Ishikawa (cell line): ENCODE measurements at regions not wholly inside any gene's neighbourhood (a gene's known extent, or its start where the extent isn't known, plus 50 kb on each side); places are given as distances from the start of the nearest gene placed in this dataset.

Experiments
- CEBPB ChIP-seq: IDR thresholded peaks from 2 replicates; pipeline ENCODE4 v1.6.1; 2012
- CREB1 ChIP-seq: IDR thresholded peaks from 2 replicates; pipeline ENCODE4 v1.6.1; 2012; ENCODE audit warnings: low read depth
- EGR1 ChIP-seq: IDR thresholded peaks from 2 replicates; pipeline ENCODE4 v1.6.1; 2012
- EP300 ChIP-seq: IDR thresholded peaks from 2 replicates; pipeline ENCODE4 v1.6.1; 2012; ENCODE audit warnings: borderline replicate concordance
- FOXM1 ChIP-seq: IDR thresholded peaks from 2 replicates; pipeline ENCODE4 v1.6.1; 2012; ENCODE audit warnings: low read depth, borderline replicate concordance
- NFIC ChIP-seq: IDR thresholded peaks from 2 replicates; pipeline ENCODE4 v1.6.1; 2012
- RAD21 ChIP-seq: IDR thresholded peaks from 2 replicates; pipeline ENCODE4 v1.6.1; 2012; ENCODE audit warnings: low read depth
- TAF1 ChIP-seq: IDR thresholded peaks from 2 replicates; pipeline ENCODE4 v1.6.1; 2012; ENCODE audit warnings: low read depth, mild to moderate bottlenecking
- TCF12 ChIP-seq: IDR thresholded peaks from 2 replicates; pipeline ENCODE4 v1.6.1; 2012; ENCODE audit warnings: low read depth
- TEAD4 ChIP-seq: IDR thresholded peaks from 2 replicates; pipeline ENCODE4 v1.6.1; 2012
- YY1 ChIP-seq: IDR thresholded peaks from 2 replicates; pipeline ENCODE4 v1.6.1; 2012; ENCODE audit warnings: low read depth
- ZBTB7A ChIP-seq: IDR thresholded peaks from 2 replicates; pipeline ENCODE4 v1.6.1; 2012; ENCODE audit warnings: low read depth
- TF ChIP-seq, protein P1 (sequence below): IDR thresholded peaks from 2 replicates; pipeline ENCODE4 v1.6.1; 2012
- TF ChIP-seq, protein P2 (sequence below): IDR thresholded peaks from 2 replicates; pipeline ENCODE4 v1.6.1; 2012
- TF ChIP-seq, protein P3 (sequence below): IDR thresholded peaks from 2 replicates; pipeline ENCODE4 v1.6.1; 2012; ENCODE audit warnings: low read depth, mild to moderate bottlenecking

DNA sequence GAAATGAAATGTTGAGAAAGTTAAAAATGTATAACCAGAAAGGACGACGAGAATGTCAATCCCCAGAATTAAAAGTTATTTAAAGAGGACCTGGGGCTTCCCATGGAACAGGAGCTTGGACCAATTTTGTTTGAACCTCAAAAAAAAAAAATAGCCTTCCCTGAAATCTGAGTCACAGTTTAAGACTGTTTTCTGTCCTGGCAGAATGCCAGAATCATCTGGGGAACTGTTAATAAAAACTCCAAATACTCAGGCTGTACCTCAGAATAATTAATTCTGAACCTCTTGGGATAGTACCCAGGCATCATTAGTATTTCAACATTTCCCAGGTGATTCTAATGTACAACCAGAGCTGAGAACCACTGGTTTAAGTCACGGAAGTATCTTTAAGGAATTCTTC is 102.2 kb upstream of the SLCO6A1 start:
- TF ChIP-seq NFIC, result 0 out of 2 replicates have a peak, but pooled peaks have one; percentile 42
- TF ChIP-seq, protein P1, sequence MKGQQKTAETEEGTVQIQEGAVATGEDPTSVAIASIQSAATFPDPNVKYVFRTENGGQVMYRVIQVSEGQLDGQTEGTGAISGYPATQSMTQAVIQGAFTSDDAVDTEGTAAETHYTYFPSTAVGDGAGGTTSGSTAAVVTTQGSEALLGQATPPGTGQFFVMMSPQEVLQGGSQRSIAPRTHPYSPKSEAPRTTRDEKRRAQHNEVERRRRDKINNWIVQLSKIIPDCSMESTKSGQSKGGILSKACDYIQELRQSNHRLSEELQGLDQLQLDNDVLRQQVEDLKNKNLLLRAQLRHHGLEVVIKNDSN, result no peak

DNA sequence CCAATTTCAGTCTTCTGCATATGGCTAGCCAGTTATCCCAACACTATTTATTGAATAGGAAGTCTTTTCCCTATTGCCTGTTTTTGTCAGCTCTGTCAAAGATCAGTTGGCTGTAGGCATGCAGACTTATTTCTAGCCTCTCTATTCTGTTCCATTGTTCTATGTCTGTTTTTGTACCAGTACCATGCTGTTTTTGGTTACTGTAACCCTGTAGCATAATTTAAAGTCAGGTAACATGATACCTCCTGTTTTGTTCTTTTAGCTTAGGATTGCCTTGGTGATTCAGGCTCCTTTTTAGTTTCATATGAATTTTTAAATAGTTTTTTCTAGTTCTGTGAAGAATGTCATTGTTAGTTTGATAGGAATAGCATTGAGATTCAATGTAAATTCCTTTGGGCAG is 104.9 kb upstream of the SLCO6A1 start:
- TF ChIP-seq, protein P2, sequence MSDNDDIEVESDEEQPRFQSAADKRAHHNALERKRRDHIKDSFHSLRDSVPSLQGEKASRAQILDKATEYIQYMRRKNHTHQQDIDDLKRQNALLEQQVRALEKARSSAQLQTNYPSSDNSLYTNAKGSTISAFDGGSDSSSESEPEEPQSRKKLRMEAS, result no peak
- TF ChIP-seq EP300, result no peak
- no peak for TF ChIP-seq TEAD4

DNA sequence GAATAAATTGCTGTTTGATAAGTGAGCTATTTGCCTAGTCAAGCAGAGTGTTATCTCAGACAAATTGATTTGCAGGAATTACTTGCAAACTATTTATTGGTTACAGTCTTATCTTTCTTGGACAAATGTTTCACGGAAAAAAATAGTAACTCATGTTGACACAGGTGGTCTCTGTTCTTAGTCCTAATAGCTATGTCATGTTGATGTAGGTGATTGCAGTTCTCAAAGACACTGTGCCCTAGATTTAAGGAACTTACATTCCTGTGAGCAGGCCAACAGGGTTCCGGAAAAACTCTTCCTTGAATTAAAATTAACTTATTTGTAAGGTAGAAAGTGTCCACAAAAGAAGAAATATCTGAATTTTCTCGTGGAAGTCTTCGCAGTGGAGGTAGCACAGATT is 109.6 kb upstream of the SLCO6A1 start:
- TF ChIP-seq EP300 (no peak), RAD21 (no peak), EGR1 (no peak), TEAD4 (no peak), CEBPB (no peak), TCF12 (no peak), CREB1 (no peak)
- TF ChIP-seq, protein P2, result no peak
- TF ChIP-seq, protein P3, sequence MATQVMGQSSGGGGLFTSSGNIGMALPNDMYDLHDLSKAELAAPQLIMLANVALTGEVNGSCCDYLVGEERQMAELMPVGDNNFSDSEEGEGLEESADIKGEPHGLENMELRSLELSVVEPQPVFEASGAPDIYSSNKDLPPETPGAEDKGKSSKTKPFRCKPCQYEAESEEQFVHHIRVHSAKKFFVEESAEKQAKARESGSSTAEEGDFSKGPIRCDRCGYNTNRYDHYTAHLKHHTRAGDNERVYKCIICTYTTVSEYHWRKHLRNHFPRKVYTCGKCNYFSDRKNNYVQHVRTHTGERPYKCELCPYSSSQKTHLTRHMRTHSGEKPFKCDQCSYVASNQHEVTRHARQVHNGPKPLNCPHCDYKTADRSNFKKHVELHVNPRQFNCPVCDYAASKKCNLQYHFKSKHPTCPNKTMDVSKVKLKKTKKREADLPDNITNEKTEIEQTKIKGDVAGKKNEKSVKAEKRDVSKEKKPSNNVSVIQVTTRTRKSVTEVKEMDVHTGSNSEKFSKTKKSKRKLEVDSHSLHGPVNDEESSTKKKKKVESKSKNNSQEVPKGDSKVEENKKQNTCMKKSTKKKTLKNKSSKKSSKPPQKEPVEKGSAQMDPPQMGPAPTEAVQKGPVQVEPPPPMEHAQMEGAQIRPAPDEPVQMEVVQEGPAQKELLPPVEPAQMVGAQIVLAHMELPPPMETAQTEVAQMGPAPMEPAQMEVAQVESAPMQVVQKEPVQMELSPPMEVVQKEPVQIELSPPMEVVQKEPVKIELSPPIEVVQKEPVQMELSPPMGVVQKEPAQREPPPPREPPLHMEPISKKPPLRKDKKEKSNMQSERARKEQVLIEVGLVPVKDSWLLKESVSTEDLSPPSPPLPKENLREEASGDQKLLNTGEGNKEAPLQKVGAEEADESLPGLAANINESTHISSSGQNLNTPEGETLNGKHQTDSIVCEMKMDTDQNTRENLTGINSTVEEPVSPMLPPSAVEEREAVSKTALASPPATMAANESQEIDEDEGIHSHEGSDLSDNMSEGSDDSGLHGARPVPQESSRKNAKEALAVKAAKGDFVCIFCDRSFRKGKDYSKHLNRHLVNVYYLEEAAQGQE, result no peak

DNA sequence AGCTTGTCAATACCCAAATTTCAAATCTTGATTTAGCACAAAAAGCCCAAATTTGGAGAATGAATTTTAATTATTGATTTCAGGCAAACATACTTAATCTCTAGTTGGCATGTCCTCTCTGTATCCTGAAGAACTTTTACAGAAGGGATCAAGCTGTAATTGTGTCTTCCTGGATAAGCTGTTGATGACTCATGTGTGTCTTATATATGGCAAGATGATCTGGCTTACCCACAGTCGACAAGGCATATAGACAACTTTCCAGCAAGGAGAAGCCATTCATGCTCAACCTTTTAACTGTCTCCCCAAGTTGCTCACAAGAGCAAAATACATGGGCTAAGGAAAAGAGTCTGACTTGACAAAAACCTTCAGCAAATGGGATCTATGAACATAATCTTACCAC is 112.5 kb upstream of the SLCO6A1 start:
- TF ChIP-seq ZBTB7A (no peak), EGR1 (no peak), YY1 (no peak), TCF12 (no peak), NFIC (no peak), TAF1 (no peak), FOXM1 (no peak), EP300 (no peak), CEBPB (no peak), CREB1 (no peak), TEAD4 (no peak), RAD21 (no peak)
- TF ChIP-seq, protein P3, result no peak
- TF ChIP-seq, protein P2, result no peak
- TF ChIP-seq, protein P1, result no peak

DNA sequence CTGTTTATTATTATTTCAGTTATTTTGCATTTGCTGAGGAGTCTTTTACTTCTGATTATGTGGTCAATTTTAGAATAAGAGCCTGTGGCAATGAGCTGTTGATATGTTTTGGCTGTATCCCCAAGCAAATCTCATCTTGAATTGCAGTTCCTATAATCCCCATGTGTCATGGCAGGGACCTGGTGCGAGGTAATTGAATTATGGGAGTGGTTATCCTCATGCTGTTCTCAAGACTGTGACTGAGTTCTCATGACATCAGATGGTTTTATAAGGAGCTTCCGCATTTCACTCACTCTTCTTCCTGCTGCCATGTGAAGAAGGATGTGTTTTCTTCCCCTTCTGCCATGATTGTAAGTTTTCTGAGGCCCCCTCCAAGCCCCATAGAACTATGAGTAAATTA is 114.9 kb upstream of the SLCO6A1 start:
- no peak for TF ChIP-seq TAF1
- no peak for TF ChIP-seq TEAD4
- no peak for TF ChIP-seq EGR1
- TF ChIP-seq, protein P1, result no peak
- no peak for TF ChIP-seq CREB1
- TF ChIP-seq CEBPB, result no peak
- TF ChIP-seq ZBTB7A, result no peak
- no peak for TF ChIP-seq EP300
- TF ChIP-seq NFIC, result no peak
- no peak for TF ChIP-seq RAD21
- TF ChIP-seq, protein P3, result no peak
- no peak for TF ChIP-seq YY1
- TF ChIP-seq FOXM1, result no peak
- TF ChIP-seq TCF12, result no peak
- TF ChIP-seq, protein P2, result no peak
